ENCODE measurements at regions not wholly inside any gene's neighbourhood (a gene's known extent, or its start where the extent isn't known, plus 50 kb on each side); places are given as distances from the start of the nearest gene placed in this dataset.

GRCh38 chr3:193940526-193940925 lies 195.4 kb upstream of the HES1 start:
- no peak overlapping the region for H4K8ac ChIP-seq (ENCODE audit: low read depth, low read length)
- H2BK120ac ChIP-seq (ENCODE audit: insufficient read depth, low read length, poor library complexity), result no peak overlapping the region
- no peak overlapping the region for H3K4me2 ChIP-seq (ENCODE audit: low read length)
- no peak overlapping the region for H3K4me3 ChIP-seq (ENCODE audit: low read depth, low read length)
- no peak overlapping the region for H4K12ac ChIP-seq (ENCODE audit: low read depth, low read length)
- H3K79me2 ChIP-seq (ENCODE audit: control insufficient read depth, insufficient read depth, low read length, poor library complexity), result no peaks in the 10 kb centered on the region
- H3K4me1 ChIP-seq (ENCODE audit: control insufficient read depth in 1 of 2, insufficient read depth in 2 of 2, low read length in 2 of 2), result peaks cover 14 to 24% of the 10 kb centered on the region in 2 experiments
- no peak overlapping the region for H3K14ac ChIP-seq (ENCODE audit: low read length)
- H3K27ac ChIP-seq (ENCODE audit: low read depth, low read length), result no peak overlapping the region
- no peak overlapping the region for H3K9ac ChIP-seq (ENCODE audit: low read length)
- H2BK12ac ChIP-seq (ENCODE audit: low read length), result no peak overlapping the region
- H3K18ac ChIP-seq (ENCODE audit: low read length), result no peak overlapping the region
- H3K4ac ChIP-seq (ENCODE audit: low read depth, low read length), result no peak overlapping the region
- no peaks in the 10 kb centered on the region for H3K27me3 ChIP-seq (ENCODE audit: insufficient read depth, low read length)
- no CpG with 5 or more reads among the region's 7 CpGs for WGBS (ENCODE audit: extremely low coverage, insufficient coverage, insufficient read length)
- H3K36me3 ChIP-seq (ENCODE audit: control insufficient read depth in 1 of 2, insufficient read depth in 2 of 2, low read length in 2 of 2), result no peaks in the 10 kb centered on the region
- no peak overlapping the region for H2AK5ac ChIP-seq (ENCODE audit: low read length)
- H3K23ac ChIP-seq (ENCODE audit: low read length), result no peak overlapping the region
- H2BK5ac ChIP-seq (ENCODE audit: low read depth, low read length, poor library complexity), result no peak overlapping the region
- H3K9me3 ChIP-seq (ENCODE audit: insufficient read depth, low read depth, low read length), result no peaks in the 10 kb centered on the region
- H3K79me1 ChIP-seq (ENCODE audit: low read length), result peaks cover 12% of the 10 kb centered on the region
- no peak overlapping the region for H4K91ac ChIP-seq (ENCODE audit: low read depth, low read length)
- H2AFZ ChIP-seq (ENCODE audit: insufficient read depth, low read length, poor library complexity), result no peak overlapping the region
- peak in 1 of 2 donors; percentile 5 for DNase-seq

GRCh38 chr3:193941486-193941885 lies 194.5 kb upstream of the HES1 start:
- Histone ChIP-seq H3K4me3 (ENCODE audit: low read depth, low read length) (no peak overlapping the region), H2AK5ac (ENCODE audit: low read length) (no peak overlapping the region), H3K4me1 (ENCODE audit: control insufficient read depth in 1 of 2, insufficient read depth in 2 of 2, low read length in 2 of 2) (peaks cover 14 to 24% of the 10 kb centered on the region in 2 experiments), H2AFZ (ENCODE audit: insufficient read depth, low read length, poor library complexity) (no peak overlapping the region), H3K14ac (ENCODE audit: low read length) (no peak overlapping the region), H3K36me3 (ENCODE audit: control insufficient read depth in 1 of 2, insufficient read depth in 2 of 2, low read length in 2 of 2) (no peaks in the 10 kb centered on the region), H2BK5ac (ENCODE audit: low read depth, low read length, poor library complexity) (no peak overlapping the region), H3K23ac (ENCODE audit: low read length) (no peak overlapping the region), H3K9me3 (ENCODE audit: insufficient read depth, low read depth, low read length) (no peaks in the 10 kb centered on the region), H2BK12ac (ENCODE audit: low read length) (no peak overlapping the region), H4K8ac (ENCODE audit: low read depth, low read length) (no peak overlapping the region), H2BK120ac (ENCODE audit: insufficient read depth, low read length, poor library complexity) (peak overlapping the region; percentile 10), H3K18ac (ENCODE audit: low read length) (no peak overlapping the region), H3K9ac (ENCODE audit: low read length) (no peak overlapping the region), H3K27me3 (ENCODE audit: insufficient read depth, low read length) (no peaks in the 10 kb centered on the region), H4K91ac (ENCODE audit: low read depth, low read length) (no peak overlapping the region), H4K12ac (ENCODE audit: low read depth, low read length) (no peak overlapping the region), H3K4ac (ENCODE audit: low read depth, low read length) (no peak overlapping the region), H3K27ac (ENCODE audit: low read depth, low read length) (no peak overlapping the region), H3K79me1 (ENCODE audit: low read length) (peaks cover 12% of the 10 kb centered on the region), H3K79me2 (ENCODE audit: control insufficient read depth, insufficient read depth, low read length, poor library complexity) (no peaks in the 10 kb centered on the region), H3K4me2 (ENCODE audit: low read length) (no peak overlapping the region)
- WGBS (ENCODE audit: extremely low coverage, insufficient coverage, insufficient read length), result no CpG with 5 or more reads among the region's 10 CpGs
- peak; percentile 66 to 68 for DNase-seq

GRCh38 chr3:193942516-193943055 lies 193.4 kb upstream of the HES1 start:
- Histone ChIP-seq H2BK5ac (ENCODE audit: low read depth, low read length, poor library complexity) (peak overlapping the region; percentile 45), H3K18ac (ENCODE audit: low read length) (no peak overlapping the region), H2AK5ac (ENCODE audit: low read length) (no peak overlapping the region), H4K12ac (ENCODE audit: low read depth, low read length) (no peak overlapping the region), H3K27ac (ENCODE audit: low read depth, low read length) (peak overlapping the region; percentile 11), H3K4ac (ENCODE audit: low read depth, low read length) (no peak overlapping the region), H3K9me3 (ENCODE audit: insufficient read depth, low read depth, low read length) (no peaks in the 10 kb centered on the region), H2AFZ (ENCODE audit: insufficient read depth, low read length, poor library complexity) (no peak overlapping the region), H3K79me1 (ENCODE audit: low read length) (peaks cover 12% of the 10 kb centered on the region), H3K79me2 (ENCODE audit: control insufficient read depth, insufficient read depth, low read length, poor library complexity) (no peaks in the 10 kb centered on the region), H3K4me1 (ENCODE audit: control insufficient read depth in 1 of 2, insufficient read depth in 2 of 2, low read length in 2 of 2) (peaks cover 14 to 24% of the 10 kb centered on the region in 2 experiments), H3K4me3 (ENCODE audit: low read depth, low read length) (no peak overlapping the region), H4K91ac (ENCODE audit: low read depth, low read length) (peak overlapping the region; percentile 48), H3K36me3 (ENCODE audit: control insufficient read depth in 1 of 2, insufficient read depth in 2 of 2, low read length in 2 of 2) (no peaks in the 10 kb centered on the region), H3K4me2 (ENCODE audit: low read length) (no peak overlapping the region), H3K14ac (ENCODE audit: low read length) (peak overlapping the region; percentile 35), H3K23ac (ENCODE audit: low read length) (no peak overlapping the region), H3K9ac (ENCODE audit: low read length) (no peak overlapping the region), H3K27me3 (ENCODE audit: insufficient read depth, low read length) (no peaks in the 10 kb centered on the region), H2BK12ac (ENCODE audit: low read length) (peak overlapping the region; percentile 55), H2BK120ac (ENCODE audit: insufficient read depth, low read length, poor library complexity) (peak overlapping the region; percentile 36), H4K8ac (ENCODE audit: low read depth, low read length) (peak overlapping the region; percentile 36)
- DNase-seq, result peak; percentile 89 to 90
- no CpG with 5 or more reads among the region's 9 CpGs for WGBS (ENCODE audit: extremely low coverage, insufficient coverage, insufficient read length)

GRCh38 chr3:193943200-193943599 lies 192.7 kb upstream of the HES1 start:
- H3K14ac ChIP-seq (ENCODE audit: low read length), result peak overlapping the region; percentile 35
- no peaks in the 10 kb centered on the region for H3K79me2 ChIP-seq (ENCODE audit: control insufficient read depth, insufficient read depth, low read length, poor library complexity)
- no peaks in the 10 kb centered on the region for H3K9me3 ChIP-seq (ENCODE audit: insufficient read depth, low read depth, low read length)
- no CpG with 5 or more reads among the region's 13 CpGs for WGBS (ENCODE audit: extremely low coverage, insufficient coverage, insufficient read length)
- no peak overlapping the region for H3K4me3 ChIP-seq (ENCODE audit: low read depth, low read length)
- peak overlapping the region; percentile 11 for H3K27ac ChIP-seq (ENCODE audit: low read depth, low read length)
- no peak overlapping the region for H3K23ac ChIP-seq (ENCODE audit: low read length)
- peak in 1 of 2 donors; percentile 6 for DNase-seq
- no peaks in the 10 kb centered on the region for H3K27me3 ChIP-seq (ENCODE audit: insufficient read depth, low read length)
- H3K4me1 ChIP-seq (ENCODE audit: control insufficient read depth in 1 of 2, insufficient read depth in 2 of 2, low read length in 2 of 2), result peaks cover 14 to 24% of the 10 kb centered on the region in 2 experiments
- peak overlapping the region; percentile 35 for H2AK5ac ChIP-seq (ENCODE audit: low read length)
- H4K12ac ChIP-seq (ENCODE audit: low read depth, low read length), result no peak overlapping the region
- H3K4ac ChIP-seq (ENCODE audit: low read depth, low read length), result no peak overlapping the region
- peak overlapping the region; percentile 55 for H2BK12ac ChIP-seq (ENCODE audit: low read length)
- H4K8ac ChIP-seq (ENCODE audit: low read depth, low read length), result peak overlapping the region; percentile 36
- H3K9ac ChIP-seq (ENCODE audit: low read length), result no peak overlapping the region
- H2BK5ac ChIP-seq (ENCODE audit: low read depth, low read length, poor library complexity), result peak overlapping the region; percentile 45
- H2AFZ ChIP-seq (ENCODE audit: insufficient read depth, low read length, poor library complexity), result no peak overlapping the region
- H4K91ac ChIP-seq (ENCODE audit: low read depth, low read length), result peak overlapping the region; percentile 48
- peak overlapping the region; percentile 36 for H2BK120ac ChIP-seq (ENCODE audit: insufficient read depth, low read length, poor library complexity)
- peaks cover 12% of the 10 kb centered on the region for H3K79me1 ChIP-seq (ENCODE audit: low read length)
- H3K18ac ChIP-seq (ENCODE audit: low read length), result no peak overlapping the region
- H3K4me2 ChIP-seq (ENCODE audit: low read length), result no peak overlapping the region
- H3K36me3 ChIP-seq (ENCODE audit: control insufficient read depth in 1 of 2, insufficient read depth in 2 of 2, low read length in 2 of 2), result no peaks in the 10 kb centered on the region
